ENCODE measurements at regions not wholly inside any gene's neighbourhood (a gene's known extent, or its start where the extent isn't known, plus 50 kb on each side); places are given as distances from the start of the nearest gene placed in this dataset.
"Not testable (repeated sequence)": the region's sequence is repeated elsewhere in the genome, so short reads cannot be mapped to it uniquely, and the experiment has no call there.

DNA sequence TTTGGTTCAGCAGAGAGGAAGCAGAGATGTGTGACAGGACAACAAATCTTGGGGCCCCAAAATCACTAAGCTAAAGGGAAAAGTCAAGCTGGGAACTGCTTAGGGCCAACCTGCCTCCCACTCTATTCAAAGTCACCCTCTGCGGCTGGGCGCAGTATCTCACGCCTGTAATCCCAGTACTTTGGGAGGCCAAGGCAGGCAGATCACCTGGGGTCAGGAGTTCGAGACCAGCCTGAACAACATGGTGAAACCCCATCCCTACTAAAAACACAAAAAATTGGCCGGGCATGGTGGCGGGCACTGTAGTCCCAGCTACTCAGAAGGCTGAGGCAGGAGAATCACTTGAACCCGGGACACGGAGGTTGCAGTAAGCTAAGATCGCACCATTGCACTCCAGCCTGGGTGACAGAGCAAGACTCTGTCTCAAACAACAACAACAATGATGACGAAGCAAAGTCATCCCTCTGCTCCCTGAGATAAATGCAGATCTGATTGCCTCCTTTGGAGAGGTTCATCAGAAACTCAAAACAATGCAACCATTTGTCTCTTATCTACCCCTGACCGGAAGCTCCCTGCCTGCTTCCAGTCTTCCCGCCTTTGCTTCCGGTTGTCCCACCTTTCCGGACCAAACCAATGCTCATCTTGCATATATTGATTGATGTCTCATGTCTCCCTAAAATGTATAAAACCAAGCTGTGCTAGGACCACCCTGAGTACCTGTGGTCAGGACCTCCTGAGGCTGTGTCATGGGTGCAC, 136.4 kb upstream of the AFDN start:
- TF ChIP-seq, protein P1, sequence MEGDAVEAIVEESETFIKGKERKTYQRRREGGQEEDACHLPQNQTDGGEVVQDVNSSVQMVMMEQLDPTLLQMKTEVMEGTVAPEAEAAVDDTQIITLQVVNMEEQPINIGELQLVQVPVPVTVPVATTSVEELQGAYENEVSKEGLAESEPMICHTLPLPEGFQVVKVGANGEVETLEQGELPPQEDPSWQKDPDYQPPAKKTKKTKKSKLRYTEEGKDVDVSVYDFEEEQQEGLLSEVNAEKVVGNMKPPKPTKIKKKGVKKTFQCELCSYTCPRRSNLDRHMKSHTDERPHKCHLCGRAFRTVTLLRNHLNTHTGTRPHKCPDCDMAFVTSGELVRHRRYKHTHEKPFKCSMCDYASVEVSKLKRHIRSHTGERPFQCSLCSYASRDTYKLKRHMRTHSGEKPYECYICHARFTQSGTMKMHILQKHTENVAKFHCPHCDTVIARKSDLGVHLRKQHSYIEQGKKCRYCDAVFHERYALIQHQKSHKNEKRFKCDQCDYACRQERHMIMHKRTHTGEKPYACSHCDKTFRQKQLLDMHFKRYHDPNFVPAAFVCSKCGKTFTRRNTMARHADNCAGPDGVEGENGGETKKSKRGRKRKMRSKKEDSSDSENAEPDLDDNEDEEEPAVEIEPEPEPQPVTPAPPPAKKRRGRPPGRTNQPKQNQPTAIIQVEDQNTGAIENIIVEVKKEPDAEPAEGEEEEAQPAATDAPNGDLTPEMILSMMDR (conservative IDR thresholded peaks at IDR 0.05), result not testable (repeated sequence)
- TF ChIP-seq EZH2 (IDR thresholded peaks at IDR 0.05; ENCODE audit: low read depth), result not testable (repeated sequence)
